ENCODE measurements at regions not wholly inside any gene's neighbourhood (a gene's known extent, or its start where the extent isn't known, plus 50 kb on each side); places are given as distances from the start of the nearest gene placed in this dataset.

DNA sequence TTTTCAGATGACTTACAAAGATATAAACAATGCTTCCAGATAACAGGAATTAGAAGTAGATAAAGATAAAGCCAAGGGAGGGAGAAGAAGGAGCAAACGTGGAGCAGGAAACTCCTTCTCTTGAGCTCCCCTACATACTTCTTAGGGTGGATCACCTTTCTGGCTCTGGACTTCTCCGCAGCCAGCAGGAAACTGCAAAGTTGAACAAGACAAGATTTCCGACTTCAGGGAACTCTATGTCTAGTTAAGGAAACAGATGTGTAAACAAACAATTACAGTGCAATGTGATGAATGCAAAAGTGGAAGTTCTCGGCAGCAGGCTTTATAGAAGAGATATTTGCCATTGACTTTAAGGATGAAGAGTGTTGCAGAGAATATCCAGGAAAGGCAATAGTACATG is 134.0 kb upstream of the MARCKS start:
- TF ChIP-seq POLR2A (IDR thresholded peaks at IDR 0.05) (no peak), CTCF (IDR thresholded peaks at IDR 0.05) (no peak), EP300 (IDR thresholded peaks at IDR 0.05) (no peak)

Measured in ovary (tissue), 3 donors.